NCI-H187 treated with DMSO at 0.1 percent for 48 hours (cell line): ENCODE measurements at regions not wholly inside any gene's neighbourhood (a gene's known extent, or its start where the extent isn't known, plus 50 kb on each side); places are given as distances from the start of the nearest gene placed in this dataset.

Experiments used
- DNase-seq: peaks from one replicate; lab custom pipeline; 2025; lab: John Stamatoyannopoulos, UW

DNA sequence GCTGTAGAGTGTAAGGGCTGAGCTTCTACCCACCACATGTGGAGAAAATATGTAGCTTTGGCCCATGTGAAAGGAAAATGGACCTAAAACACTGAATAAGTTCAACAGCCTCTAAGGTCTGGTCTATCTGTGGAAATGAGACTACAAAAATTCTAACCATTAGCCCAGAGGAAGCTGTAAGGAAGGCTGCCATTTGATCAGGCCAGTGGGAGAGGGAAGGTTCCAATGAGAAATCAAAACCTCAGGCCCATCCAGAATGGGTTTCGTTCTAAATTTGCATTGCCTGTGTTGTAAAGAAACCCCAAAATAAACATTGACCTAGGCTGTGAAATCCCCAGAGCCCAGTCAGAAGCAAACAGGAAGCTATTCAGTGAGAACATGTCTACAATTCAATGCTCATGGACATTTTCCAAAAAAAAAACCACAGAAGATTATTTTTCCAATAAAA lies 320.4 kb upstream of the SLC7A11 start:
- no peak for DNase-seq

DNA sequence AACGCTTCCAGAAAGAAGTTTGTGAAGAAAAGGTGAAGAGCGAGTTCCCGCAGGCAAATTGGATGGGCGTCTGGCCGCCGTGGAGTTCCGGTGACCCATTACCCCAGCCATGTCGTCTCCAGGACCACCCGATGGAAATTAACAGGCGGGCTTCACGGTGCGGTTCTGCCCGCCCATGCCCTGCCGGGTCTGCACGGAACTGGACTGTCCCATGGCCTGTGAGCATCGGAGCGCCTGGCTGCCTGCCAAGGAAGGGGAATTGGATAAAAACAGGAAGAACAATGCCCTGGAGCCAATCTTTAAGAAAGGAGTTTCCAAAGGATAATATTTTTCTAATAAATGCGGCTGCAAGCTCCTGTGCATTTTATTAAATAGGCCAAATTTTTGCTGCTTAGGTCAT lies 319.8 kb upstream of the SLC7A11 start:
- DNase-seq: no peak

DNA sequence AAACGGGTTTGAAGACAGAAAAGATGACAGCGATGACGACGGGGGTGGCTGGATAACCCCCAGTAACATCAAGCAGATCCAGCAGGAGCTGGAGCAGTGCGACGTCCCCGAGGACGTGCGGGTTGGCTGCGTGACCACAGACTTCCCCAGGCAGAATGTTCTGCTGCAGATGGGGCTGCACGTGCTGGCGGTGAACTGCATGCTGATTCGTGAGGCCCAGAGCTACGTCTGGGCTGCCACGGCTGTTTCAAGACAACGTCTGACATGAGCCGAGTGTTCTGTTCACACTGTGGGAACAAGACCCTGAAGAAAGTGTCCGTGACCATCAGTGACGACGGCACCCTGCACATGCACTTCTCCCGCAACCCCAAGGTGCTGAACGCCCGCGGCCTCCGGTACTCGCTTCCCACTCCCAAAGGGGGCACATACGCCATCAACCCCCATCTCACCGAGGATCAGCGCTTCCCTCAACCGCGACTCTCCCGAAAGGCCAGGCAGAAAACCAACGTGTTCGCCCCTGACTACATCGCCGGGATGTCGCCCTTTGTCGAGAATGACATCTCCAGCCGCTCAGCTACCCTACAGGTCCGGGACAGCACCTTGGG lies 319.2 kb upstream of the SLC7A11 start:
- no peak for DNase-seq

DNA sequence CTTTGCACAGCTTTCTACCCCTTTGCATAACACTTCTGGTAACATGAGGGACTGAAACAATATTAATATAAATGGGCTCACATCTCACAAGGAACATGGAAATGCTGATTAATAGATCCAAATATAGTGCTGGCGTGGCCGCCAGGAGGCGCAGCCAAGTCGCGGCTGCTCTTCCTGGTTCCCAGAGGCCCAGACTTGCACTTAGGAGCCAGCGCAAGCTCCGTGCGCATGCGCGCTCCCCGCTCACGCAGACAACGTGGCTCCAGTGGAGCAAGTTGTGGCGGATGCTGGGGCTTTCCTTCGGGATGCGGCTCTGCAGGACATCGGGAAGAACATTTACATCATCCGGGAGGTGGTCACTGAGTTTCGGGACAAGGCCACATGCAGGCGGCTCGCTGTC lies 318.3 kb upstream of the SLC7A11 start:
- DNase-seq: no peak

DNA sequence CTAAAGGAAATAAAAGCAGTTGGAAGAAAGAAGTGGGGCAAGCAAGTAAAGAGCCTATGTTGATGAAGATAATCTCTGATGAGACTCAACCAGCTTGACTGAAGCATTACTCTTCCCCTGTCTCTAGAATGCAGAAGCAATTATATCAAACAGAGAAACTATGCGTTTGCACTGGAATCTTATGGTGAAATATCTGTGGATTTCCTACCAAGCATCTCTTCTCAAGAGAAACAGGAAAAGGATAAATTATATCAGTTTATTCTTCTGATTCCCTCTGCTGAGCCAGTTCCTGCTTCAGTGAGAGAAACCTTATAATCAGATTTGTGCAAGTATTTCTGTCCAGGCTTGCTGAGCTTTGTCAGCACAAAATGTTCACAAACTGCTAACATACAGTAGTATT lies 316.7 kb upstream of the SLC7A11 start:
- DNase-seq: no peak

DNA sequence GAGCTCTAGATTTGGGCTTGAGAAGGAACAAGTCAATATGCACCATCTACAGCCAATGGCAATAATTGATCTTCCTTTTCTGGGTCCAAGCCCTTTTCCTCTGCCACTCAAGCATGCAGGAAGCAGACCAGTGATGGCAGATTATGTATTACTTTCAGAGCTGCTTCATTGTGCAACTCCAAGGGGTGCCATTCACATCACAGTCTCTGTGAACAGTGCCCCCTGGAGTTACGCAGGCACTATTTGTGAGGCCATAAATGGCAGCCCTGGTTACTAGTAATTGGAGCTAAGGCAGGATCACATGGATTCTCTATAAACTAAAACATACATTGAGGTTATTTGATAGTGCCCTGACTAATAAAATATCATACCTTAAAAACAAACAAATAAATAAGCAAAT lies 313.4 kb upstream of the SLC7A11 start:
- DNase-seq: no peak

DNA sequence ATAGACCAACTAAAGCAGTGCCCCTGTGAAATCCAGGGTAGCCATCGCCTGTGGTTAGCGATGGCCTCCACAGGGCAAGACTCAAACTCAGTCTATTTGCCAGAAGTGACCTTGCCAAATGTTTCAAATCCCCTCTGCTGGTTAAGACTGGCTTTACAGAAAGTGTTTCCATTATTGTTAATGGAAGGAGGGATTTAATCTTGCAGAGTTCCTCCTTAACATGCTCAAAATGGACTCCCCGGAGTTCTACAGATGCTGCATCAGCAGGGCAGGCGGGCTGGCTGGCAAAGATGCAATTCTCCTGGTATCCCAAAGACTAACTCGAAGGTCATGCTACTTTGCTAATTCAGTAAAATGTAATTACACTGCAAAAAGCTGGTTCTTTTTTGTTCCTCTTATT lies 313.0 kb upstream of the SLC7A11 start:
- DNase-seq: no peak

DNA sequence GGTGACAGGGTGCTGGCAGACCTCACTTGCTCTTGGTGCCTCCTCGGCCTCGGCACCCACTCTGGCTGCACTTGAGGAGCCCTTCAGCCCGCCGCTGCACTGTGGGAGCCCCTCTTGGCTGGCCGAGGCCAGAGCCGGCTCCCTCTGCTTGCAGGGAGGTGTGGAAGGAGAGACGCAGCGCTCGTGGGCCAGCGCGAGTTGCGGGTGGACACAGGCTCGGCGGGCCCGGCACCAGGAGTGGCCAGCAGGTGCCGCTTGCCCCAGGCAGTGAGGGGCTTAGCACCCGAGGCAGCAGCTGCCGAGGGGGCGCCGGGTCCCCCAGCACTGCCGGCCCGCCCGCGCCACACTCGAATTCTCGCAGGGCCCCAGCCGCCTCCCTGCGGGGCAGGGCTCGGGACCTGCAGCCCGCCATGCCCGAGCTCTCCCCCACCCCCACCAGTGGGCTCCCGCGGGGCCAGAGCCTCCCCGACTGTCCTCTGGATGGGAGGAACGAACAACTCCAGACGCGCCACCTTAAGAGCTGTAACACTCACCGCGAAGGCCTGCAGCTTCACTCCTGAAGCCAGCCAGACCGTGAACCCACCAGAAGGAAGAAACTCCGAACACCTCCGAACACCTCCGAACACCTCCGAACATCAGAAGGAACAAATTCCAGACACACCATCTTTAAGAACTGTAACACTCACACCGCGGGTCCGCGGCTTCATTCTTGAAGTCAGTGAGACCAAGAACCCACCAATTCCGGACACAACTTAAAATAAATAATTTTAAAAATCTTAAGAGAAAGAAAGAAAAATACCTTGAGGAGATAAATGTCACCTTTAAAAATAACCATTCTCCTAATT lies 311.1 kb upstream of the SLC7A11 start:
- no peak for DNase-seq

DNA sequence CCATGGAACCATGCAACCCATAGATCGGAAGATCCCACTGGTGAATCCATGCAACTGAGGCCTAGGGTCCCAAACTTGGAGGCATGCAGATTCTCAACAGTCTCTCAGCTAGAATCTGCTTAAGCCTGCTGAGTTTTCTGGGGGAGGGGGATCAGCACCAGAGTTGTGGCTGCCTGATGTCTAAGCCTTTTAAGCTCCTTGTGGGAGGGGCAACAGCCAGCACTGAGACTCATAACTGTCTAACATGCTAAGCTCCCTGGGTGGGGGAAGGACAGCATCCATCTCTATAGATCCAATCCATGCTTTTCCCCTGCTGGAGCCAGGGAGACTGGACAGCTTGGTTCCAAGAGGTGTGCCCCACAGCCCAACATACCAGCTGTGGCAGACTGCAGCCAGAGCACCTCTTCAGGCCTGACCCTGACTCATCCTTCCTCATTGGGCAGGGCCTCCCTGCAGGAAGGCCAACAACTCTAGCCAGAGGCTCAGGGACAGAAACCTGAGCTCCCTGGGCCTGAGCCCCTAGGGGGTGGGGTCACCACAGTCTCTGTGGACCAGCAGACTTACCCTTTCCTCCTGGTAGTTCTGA lies 300.1 kb upstream of the SLC7A11 start:
- DNase-seq: no peak

DNA sequence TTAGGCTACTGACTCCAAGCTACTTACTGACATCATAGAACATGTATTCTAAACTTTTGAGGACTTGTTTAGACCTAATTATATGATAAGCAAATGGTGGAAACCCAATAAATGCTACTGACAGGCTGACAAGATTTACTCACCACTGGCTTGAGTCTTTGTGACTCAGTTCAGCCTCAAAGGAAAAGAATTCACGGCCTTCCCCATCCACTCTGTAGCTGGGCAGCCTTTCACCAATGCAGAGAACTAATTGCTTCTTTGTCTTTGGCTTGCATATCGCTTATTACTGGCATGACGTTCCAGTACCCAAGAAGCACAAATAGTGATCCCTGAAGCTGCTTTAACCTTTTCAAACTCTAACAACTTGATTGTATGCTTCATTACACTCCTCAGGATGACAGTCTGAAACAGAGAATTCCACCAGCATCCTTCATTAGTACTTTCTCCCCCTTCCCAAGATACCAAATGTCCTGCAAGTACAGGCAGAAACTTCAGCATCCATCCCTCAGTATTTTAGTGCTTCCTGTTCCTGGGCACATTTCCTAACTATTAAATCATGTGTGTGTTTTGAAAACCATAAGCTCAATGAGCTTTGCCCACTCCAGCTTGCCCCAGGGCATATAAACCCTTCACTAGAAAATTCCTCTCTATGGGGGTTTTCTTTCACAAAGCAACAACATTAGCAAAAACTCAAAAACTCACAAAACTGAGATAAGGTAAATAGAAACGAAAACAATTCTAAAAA lies 298.1 kb upstream of the SLC7A11 start:
- no peak for DNase-seq

DNA sequence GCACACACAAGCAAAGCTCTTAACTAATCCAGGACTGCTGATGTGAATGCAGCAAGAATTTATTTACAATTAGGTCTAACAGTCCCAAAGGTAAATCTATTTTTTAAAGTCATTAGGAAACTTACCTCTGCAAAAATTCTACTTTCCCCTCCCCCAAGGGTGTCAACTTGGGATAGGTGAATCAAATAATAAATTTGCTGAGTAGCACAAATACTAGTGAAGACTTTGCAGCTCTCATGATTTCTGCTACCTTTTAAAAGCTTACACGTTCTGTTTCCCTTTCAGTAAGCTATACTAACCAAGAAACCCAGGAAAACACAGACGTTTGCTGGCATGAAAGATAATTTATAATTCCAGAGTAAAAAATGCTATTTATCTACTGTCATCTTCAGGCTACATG lies 296.6 kb upstream of the SLC7A11 start:
- DNase-seq: no peak

DNA sequence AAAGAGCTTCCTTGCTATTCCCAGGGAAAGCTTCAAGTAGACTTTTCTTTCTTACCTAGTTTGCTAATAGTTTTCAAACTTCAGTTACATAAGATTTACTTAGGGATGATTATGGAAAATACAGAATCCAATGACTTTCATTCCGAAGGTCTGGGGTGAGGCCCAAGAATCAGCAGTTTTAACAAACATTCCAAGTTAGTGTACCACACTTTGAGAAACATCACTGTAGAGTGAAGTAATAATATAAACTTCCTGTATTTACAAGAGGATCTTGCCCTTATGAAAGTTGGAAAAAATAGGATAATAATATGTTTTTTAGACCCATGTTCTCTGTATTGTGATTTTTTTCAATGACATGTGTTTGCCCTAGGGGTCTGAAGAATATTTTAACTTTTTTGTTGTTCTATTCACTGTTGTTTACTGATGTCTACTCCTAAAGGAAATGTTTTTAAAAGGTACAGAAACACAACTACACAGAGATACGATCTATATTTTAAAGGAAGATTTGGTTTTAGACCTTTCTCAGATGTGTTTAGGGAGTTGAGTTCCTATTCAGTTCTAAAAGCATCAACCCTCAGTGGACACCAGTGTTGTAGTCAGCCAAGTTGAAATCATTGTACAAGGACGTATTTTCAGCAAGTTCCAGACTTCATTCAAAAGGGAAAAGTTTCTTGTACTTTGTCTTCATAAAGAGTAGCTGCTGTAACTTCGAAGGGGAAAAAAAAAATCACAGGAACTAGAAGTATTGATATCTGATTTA lies 295.8 kb upstream of the SLC7A11 start:
- no peak for DNase-seq

DNA sequence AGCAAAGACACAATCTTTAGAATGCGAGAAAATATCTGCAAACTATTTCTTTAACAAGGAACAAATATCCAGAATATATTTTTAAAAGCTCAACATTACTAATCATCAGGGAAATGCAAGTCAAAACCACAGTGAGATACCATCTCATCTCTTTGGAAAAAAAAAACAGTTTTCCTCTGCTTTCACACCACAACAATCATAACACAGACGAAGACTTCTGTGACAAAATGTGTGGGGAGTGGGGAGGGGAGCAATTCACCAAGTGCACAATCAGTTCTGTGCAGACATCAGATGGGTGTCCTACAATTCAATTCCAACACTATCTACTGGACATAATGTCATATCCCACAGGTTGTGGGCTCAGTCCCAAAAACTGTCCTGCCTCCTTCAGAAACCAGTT lies 293.2 kb upstream of the SLC7A11 start:
- DNase-seq: no peak

DNA sequence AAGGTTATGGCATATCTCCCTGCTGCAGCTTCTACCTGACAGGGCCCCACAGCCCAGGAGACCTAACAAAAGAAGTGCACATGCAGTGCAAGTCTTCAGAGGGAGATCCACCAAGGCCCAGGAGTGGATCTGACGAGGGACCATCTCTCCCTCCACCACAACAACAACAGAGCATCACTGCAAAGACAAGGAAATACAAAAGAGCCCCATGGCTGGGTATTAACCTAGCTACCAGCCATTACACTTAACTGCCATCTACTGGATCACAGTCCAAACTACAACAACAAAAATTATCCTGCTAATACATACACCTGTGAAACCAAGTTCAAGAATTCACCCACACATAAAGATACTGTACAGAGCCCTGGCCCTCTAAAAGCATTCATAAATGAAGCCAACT lies 280.2 kb upstream of the SLC7A11 start:
- no peak for DNase-seq

DNA sequence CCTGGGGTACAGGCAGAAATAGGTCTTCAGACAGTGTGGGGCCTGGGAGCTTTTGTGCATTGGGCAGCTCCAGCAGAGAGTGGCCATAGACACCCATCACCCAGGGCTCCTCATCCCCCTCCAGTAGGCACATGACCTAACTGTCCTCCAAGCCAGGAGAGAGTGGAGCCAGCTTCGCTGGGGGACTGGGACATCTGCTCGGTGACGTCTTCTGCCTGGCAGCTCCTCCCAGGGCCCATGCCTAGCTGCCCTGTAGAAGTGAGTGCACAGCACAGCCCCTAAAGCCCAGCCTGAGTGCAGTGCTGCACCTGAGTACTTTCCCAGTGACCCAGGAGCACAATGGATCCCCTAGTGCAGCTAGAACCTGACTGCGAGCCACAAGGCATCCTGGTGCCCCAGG lies 279.7 kb upstream of the SLC7A11 start:
- DNase-seq: no peak

DNA sequence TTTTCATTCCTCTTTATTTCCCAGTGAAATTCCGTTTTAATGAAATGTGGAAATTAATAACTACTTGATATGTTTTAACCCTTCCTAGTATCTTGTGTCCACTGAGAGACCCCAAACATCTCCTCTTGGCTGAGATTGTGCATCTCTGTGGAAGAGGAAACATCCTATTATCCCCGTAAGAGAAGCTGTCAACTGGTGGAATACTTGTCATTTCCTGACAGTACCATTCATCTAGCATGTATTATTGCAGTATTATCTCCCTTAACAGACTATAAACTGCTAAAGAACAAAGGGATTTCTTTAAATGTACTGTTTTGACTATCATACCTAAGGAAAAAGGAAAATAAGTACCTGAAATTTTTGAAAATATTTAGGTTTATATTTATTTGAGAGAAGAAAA lies 277.3 kb upstream of the SLC7A11 start:
- no peak for DNase-seq

DNA sequence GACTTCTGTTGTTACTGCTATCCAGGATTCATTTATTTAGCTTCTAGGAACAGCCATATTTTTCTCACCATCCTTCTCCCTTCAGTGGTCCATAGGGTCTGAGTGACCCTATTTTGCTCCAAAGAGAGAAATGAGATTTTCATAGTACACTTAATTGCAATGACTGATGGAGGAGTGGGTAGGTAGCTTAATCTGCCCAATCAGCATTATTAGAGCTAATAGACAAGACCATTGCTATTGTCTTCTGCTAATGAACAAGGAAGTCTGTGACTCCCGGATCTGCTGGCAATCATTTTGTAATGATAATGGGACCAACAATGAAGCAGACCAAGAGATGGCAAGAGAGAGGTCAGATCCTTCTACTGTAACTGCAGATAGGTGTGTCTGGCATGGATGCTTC lies 271.4 kb upstream of the SLC7A11 start:
- DNase-seq: no peak

DNA sequence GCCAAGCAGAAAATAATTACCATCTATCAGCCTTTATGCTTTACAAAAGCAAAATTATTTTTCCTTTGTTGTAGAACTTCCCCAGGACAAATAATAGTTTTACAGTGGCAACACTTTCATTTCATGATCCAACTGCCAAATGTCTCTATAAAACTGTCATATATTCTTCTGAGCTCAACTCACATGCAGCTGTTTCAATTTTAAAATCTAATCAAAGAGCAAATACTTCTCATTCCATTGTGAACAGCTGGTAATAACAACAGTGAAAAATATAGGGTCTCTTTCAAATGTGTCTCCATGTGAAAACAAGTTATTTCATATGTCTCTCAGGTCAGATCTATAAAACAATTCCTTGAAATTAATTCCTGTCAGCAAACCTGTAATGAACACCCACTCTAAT lies 270.6 kb upstream of the SLC7A11 start:
- no peak for DNase-seq

DNA sequence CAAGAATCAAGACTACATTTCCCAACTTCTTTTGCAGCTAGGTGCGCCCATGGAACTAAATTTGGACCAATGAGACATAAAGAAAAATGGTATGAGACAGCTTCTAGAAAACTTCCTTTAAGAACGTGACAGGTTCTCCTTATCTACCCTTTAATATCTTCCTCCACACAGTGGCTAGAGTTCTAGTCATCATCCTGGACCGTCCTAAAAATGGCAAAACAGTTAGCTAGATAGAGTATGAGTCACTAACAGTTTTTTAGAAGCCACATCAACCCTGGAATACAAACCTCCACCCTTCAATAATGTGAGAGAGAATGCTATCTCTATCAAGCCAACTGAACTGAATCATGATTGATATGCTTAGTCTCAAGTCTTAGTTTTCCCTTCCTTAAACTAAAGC lies 267.9 kb upstream of the SLC7A11 start:
- DNase-seq: no peak

DNA sequence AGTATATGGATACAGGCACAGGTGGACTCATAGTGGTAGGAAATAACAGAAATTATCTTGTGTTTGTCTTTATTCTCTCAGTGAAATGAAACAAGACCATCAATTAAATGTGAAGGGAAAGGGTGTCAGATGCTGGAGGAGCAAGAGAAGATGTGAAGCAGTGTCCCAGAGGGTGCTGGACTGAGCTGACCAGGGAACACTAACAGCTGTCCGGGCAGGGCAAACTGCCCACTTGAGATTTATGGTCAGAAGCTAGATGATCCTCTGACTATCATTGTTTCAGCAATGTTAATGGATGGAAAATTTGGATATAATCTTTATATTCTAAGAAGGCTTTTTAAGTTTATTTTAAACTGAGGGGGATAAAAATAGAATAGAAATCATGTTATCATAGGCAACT lies 267.2 kb upstream of the SLC7A11 start:
- DNase-seq: no peak

DNA sequence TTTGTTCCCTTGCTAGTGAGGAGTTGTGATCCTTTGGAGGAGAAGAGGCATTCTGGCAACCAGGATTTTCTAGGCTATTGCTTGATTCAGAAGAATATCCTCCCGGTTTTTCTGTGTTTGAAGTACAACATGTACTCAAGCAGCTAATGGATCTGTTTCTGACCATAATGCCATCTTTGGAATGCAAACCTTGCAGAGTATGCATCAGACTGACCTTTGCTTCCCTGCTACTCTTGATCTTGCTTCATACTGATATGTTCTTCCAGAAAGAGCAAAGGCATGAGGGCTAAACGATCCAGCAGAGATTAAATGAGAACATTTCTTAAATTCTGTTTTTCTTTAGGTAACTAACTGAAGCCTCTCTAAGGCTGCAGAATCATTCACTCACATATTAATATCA lies 265.4 kb upstream of the SLC7A11 start:
- no peak for DNase-seq

DNA sequence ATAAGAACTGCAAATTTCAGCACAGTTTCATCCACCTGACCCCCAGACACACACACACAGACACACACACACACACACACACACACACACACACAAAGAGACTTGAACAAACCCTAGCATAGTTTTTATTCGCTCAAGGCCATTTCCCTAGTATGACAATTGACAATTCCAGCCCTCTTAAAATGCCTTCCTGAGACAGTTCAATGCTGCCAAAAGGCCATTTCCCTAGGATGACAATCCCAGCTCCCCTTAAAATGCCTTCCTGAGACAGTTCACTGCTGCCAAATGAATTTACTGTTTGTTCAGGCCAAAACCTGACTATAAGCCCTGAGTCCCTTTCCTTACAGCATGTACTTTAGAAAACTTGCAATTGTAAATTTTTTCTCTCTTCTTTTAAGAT lies 259.5 kb upstream of the SLC7A11 start:
- DNase-seq: no peak
